ENCODE measurements at regions not wholly inside any gene's neighbourhood (a gene's known extent, or its start where the extent isn't known, plus 50 kb on each side); places are given as distances from the start of the nearest gene placed in this dataset.
A peak's percentile ranks its signal among the peaks of the same experiment; 100 is the strongest.

GRCh38 chr2:175293776-175294175 is 112.3 kb upstream of the ATP5MC3 start:
- H3K36me3 ChIP-seq (ENCODE audit: control insufficient read depth, insufficient read depth, low read length), result no peaks in the 10 kb centered on the region
- H3K27me3 ChIP-seq (replicated peaks; ENCODE audit: control insufficient read depth, insufficient read depth, low read length), result peaks cover 2% of the 10 kb centered on the region
- no peak overlapping the region for H3K4me3 ChIP-seq (replicated peaks; ENCODE audit: low read depth, low read length)
- TF ChIP-seq, protein P1, sequence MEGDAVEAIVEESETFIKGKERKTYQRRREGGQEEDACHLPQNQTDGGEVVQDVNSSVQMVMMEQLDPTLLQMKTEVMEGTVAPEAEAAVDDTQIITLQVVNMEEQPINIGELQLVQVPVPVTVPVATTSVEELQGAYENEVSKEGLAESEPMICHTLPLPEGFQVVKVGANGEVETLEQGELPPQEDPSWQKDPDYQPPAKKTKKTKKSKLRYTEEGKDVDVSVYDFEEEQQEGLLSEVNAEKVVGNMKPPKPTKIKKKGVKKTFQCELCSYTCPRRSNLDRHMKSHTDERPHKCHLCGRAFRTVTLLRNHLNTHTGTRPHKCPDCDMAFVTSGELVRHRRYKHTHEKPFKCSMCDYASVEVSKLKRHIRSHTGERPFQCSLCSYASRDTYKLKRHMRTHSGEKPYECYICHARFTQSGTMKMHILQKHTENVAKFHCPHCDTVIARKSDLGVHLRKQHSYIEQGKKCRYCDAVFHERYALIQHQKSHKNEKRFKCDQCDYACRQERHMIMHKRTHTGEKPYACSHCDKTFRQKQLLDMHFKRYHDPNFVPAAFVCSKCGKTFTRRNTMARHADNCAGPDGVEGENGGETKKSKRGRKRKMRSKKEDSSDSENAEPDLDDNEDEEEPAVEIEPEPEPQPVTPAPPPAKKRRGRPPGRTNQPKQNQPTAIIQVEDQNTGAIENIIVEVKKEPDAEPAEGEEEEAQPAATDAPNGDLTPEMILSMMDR (IDR thresholded peaks at IDR 0.05; ENCODE audit: insufficient read depth, low read length, poor library complexity, severe bottlenecking), result no peak
- DNase-seq (ENCODE audit: extremely low read depth, insufficient read length), result no peak

DNA sequence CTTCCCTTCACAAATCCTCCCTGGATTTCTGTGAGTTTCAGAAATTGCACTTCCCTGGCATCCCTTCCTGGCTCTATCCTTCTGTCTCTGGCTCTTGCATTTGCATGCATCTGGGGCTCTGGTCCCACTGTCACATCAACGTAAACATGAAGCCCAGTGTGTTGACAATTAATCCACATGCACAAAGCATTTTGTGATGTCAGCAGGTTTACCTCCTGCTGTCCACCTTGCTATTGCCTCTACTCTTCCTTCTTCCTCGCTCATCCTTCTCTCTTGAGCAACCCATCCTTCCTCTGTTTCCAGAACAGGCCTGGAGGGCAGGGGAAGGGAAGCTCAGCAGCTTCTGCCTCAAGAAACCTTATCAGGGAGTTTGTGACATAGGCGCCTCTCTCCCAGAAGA is 111.7 kb upstream of the ATP5MC3 start:
- Histone ChIP-seq H3K27me3 (replicated peaks; ENCODE audit: control insufficient read depth, insufficient read depth, low read length) (peaks cover 2% of the 10 kb centered on the region), H3K36me3 (ENCODE audit: control insufficient read depth, insufficient read depth, low read length) (no peaks in the 10 kb centered on the region), H3K4me3 (replicated peaks; ENCODE audit: low read depth, low read length) (no peak overlapping the region)
- TF ChIP-seq, protein P1 (IDR thresholded peaks at IDR 0.05; ENCODE audit: insufficient read depth, low read length, poor library complexity, severe bottlenecking), result no peak
- no peak for DNase-seq (ENCODE audit: extremely low read depth, insufficient read length)

DNA sequence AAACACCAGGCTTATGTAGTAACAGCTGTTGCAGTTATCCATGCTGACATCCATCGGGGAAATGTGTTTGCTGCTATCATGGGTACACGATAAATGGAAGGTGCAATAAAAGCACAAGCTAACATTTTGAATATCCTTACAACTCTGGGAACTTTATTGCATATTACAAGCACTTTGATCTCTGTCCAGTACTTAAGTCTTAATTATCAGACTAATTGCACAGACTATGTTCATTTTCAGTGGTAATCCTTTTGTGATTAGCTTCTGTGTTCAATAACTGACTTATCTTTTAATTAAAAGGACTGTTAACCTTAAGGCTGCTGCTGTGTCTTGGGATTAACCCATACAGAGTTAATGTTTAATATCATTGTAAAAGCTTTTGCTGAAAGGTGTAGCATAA is 101.4 kb upstream of the ATP5MC3 start:
- Histone ChIP-seq H3K36me3 (ENCODE audit: control insufficient read depth, insufficient read depth, low read length) (no peaks in the 10 kb centered on the region), H3K27me3 (replicated peaks; ENCODE audit: control insufficient read depth, insufficient read depth, low read length) (no peaks in the 10 kb centered on the region; the same call in 1 of the 2 replicates), H3K4me3 (replicated peaks; ENCODE audit: low read depth, low read length) (no peak overlapping the region)
- TF ChIP-seq, protein P1 (IDR thresholded peaks at IDR 0.05; ENCODE audit: insufficient read depth, low read length, poor library complexity, severe bottlenecking), result no peak
- DNase-seq (ENCODE audit: extremely low read depth, insufficient read length), result no peak

GRCh38 chr2:175282300-175282699 is 100.8 kb upstream of the ATP5MC3 start:
- H3K27me3 ChIP-seq (replicated peaks; ENCODE audit: control insufficient read depth, insufficient read depth, low read length), result no peaks in the 10 kb centered on the region; the same call in 1 of the 2 replicates
- peak; percentile 14 for DNase-seq (ENCODE audit: extremely low read depth, insufficient read length)
- H3K4me3 ChIP-seq (replicated peaks; ENCODE audit: low read depth, low read length), result no peak overlapping the region
- TF ChIP-seq, protein P1 (IDR thresholded peaks at IDR 0.05; ENCODE audit: insufficient read depth, low read length, poor library complexity, severe bottlenecking), result peak; percentile 27
- no peaks in the 10 kb centered on the region for H3K36me3 ChIP-seq (ENCODE audit: control insufficient read depth, insufficient read depth, low read length)

GRCh38 chr2:175277772-175278171 is 96.3 kb upstream of the ATP5MC3 start:
- TF ChIP-seq, protein P1 (IDR thresholded peaks at IDR 0.05; ENCODE audit: insufficient read depth, low read length, poor library complexity, severe bottlenecking), result no peak
- Histone ChIP-seq H3K4me3 (replicated peaks; ENCODE audit: low read depth, low read length) (no peak overlapping the region), H3K27me3 (replicated peaks; ENCODE audit: control insufficient read depth, insufficient read depth, low read length) (no peaks in the 10 kb centered on the region), H3K36me3 (ENCODE audit: control insufficient read depth, insufficient read depth, low read length) (no peaks in the 10 kb centered on the region)
- DNase-seq (ENCODE audit: extremely low read depth, insufficient read length), result no peak

DNA sequence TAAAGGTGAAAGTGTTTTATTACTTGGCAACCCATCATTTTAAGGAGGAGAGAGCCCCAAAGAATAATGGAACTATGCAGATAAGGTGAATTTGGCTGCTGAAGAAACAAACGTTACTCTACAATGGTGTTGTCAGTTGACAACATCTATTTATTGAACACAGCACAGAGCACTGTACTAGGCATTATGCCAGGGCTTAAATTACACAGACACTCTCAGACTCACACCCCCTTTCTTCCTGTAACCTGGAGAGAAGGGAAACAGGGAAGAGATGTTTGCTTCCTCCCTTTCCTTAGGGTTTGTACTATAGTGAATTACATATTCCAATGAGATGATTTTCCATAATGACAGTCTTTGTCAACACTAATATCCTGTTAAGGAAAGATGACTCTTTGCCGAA is 94.0 kb upstream of the ATP5MC3 start:
- H3K36me3 ChIP-seq (ENCODE audit: control insufficient read depth, insufficient read depth, low read length), result no peaks in the 10 kb centered on the region
- H3K27me3 ChIP-seq (replicated peaks; ENCODE audit: control insufficient read depth, insufficient read depth, low read length), result no peaks in the 10 kb centered on the region
- no peak for DNase-seq (ENCODE audit: extremely low read depth, insufficient read length)
- no peak overlapping the region for H3K4me3 ChIP-seq (replicated peaks; ENCODE audit: low read depth, low read length)
- TF ChIP-seq, protein P1 (IDR thresholded peaks at IDR 0.05; ENCODE audit: insufficient read depth, low read length, poor library complexity, severe bottlenecking), result no peak

All from GM06990 (cell line).